ENCODE measurements at regions not wholly inside any gene's neighbourhood (a gene's known extent, or its start where the extent isn't known, plus 50 kb on each side); places are given as distances from the start of the nearest gene placed in this dataset.
A peak's percentile ranks its signal among the peaks of the same experiment; 100 is the strongest.

- no peak overlapping the region for H3K4me3 ChIP-seq (ENCODE audit: low read length)
- DNase-seq (ENCODE audit: low read depth) = no peak
- TF ChIP-seq CTCF (conservative IDR thresholded peaks at IDR 0.05; ENCODE audit: low read length) = no peak
Observed at GRCh38 chr14:71229875-71230274, 322.6 kb downstream of the PCNX1 start.

- no peak for TF ChIP-seq CTCF (conservative IDR thresholded peaks at IDR 0.05; ENCODE audit: low read length)
- no peak overlapping the region for H3K4me3 ChIP-seq (ENCODE audit: low read length)
- DNase-seq (ENCODE audit: low read depth) = no peak
Observed at GRCh38 chr14:71230897-71231296, 323.6 kb downstream of the PCNX1 start.

GRCh38 chr14:71231521-71232393 is 324.5 kb downstream of the PCNX1 start:
- H3K4me3 ChIP-seq (ENCODE audit: low read length) = no peak overlapping the region
- DNase-seq (ENCODE audit: low read depth) = no peak
- no peak for TF ChIP-seq CTCF (conservative IDR thresholded peaks at IDR 0.05; ENCODE audit: low read length)

- H3K4me3 ChIP-seq (ENCODE audit: low read length) = no peak overlapping the region
- no peak for TF ChIP-seq CTCF (conservative IDR thresholded peaks at IDR 0.05; ENCODE audit: low read length)
- DNase-seq (ENCODE audit: low read depth) = no peak
Observed at GRCh38 chr14:71232506-71232905, 325.2 kb downstream of the PCNX1 start.

- TF ChIP-seq CTCF (conservative IDR thresholded peaks at IDR 0.05; ENCODE audit: low read length) = no peak
- peak; percentile 92 for DNase-seq (ENCODE audit: low read depth)
- H3K4me3 ChIP-seq (ENCODE audit: low read length) = no peak overlapping the region
Observed at GRCh38 chr14:71235875-71236274, 328.6 kb downstream of the PCNX1 start.

GRCh38 chr14:71236487-71236886 is 329.2 kb downstream of the PCNX1 start:
- no peak for TF ChIP-seq CTCF (conservative IDR thresholded peaks at IDR 0.05; ENCODE audit: low read length)
- peak; percentile 37 for DNase-seq (ENCODE audit: low read depth)
- H3K4me3 ChIP-seq (ENCODE audit: low read length) = no peak overlapping the region

- H3K4me3 ChIP-seq (ENCODE audit: low read length) = no peak overlapping the region
- DNase-seq (ENCODE audit: low read depth) = no peak
- TF ChIP-seq CTCF (conservative IDR thresholded peaks at IDR 0.05; ENCODE audit: low read length) = no peak
Observed at GRCh38 chr14:71237556-71237955, 330.3 kb downstream of the PCNX1 start.
